Fibroblast of lung (primary cell): ENCODE measurements at regions not wholly inside any gene's neighbourhood (a gene's known extent, or its start where the extent isn't known, plus 50 kb on each side); places are given as distances from the start of the nearest gene placed in this dataset.

Source experiments
- EZH2 ChIP-seq: IDR thresholded peaks from 2 replicates; pipeline ENCODE4 v1.5.1; 2012; ENCODE audit warnings: low read length, control low read depth, mild to moderate bottlenecking; ENCODE audit errors: missing control alignments
- TF ChIP-seq, protein P1 (sequence below), 2 donors: IDR thresholded peaks in 1 of 2; conservative IDR thresholded peaks in 1 of 2; 1 replicate in 1 of 2; 2 replicates in 1 of 2; pipeline ENCODE4 v1.5.1; 2011 to 2012; ENCODE audit warnings: low read length in 2 of 2, control low read depth in 1 of 2, inconsistent platforms in 1 of 2, low read depth in 1 of 2, mild to moderate bottlenecking in 1 of 2

DNA sequence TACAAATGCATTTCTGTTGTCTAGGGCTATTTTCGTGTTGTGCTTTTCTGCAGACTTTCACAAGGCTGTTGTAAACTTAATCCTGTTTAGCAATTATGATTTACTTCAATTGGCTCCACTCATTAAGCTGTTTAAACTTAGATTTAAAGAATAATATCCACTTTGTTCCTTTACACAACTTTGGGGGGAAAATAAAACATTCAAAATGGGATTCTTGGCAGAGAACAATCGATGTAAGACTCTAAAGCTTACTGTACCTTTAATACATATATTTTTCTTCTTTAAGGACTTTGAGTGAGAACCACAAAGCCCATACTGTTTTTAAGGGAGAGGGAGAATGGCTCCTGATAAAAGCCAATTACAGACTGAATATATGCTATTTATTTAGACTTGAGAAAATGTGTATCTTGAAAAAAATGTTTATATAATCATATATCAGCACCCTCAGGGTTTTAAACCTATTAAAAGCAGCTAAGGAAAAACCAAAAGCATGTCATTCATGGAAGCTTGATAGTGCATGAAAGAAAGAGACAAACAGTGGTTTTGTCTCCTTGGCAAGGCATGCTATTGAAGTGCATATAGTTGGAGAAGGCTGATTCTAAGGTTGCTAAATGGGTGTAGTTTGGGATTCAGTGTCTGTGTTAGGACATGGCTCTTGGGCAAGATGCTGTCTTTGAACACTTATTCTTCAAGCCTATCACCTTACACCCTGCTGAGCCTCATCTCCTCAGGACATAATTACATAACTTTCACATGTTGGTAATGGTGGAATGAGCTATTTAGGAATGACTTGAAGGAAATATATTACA lies 293.4 kb upstream of the TBC1D5 start:
- no peak for TF ChIP-seq EZH2
- TF ChIP-seq, protein P1, sequence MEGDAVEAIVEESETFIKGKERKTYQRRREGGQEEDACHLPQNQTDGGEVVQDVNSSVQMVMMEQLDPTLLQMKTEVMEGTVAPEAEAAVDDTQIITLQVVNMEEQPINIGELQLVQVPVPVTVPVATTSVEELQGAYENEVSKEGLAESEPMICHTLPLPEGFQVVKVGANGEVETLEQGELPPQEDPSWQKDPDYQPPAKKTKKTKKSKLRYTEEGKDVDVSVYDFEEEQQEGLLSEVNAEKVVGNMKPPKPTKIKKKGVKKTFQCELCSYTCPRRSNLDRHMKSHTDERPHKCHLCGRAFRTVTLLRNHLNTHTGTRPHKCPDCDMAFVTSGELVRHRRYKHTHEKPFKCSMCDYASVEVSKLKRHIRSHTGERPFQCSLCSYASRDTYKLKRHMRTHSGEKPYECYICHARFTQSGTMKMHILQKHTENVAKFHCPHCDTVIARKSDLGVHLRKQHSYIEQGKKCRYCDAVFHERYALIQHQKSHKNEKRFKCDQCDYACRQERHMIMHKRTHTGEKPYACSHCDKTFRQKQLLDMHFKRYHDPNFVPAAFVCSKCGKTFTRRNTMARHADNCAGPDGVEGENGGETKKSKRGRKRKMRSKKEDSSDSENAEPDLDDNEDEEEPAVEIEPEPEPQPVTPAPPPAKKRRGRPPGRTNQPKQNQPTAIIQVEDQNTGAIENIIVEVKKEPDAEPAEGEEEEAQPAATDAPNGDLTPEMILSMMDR (conservative IDR thresholded peaks at IDR 0.05 in 1 of 2, IDR thresholded peaks at IDR 0.05 in 1 of 2; ENCODE audit: low read depth in 1 of 2, low read length in 2 of 2): no peak
